ENCODE measurements at regions not wholly inside any gene's neighbourhood (a gene's known extent, or its start where the extent isn't known, plus 50 kb on each side); places are given as distances from the start of the nearest gene placed in this dataset.

DNA sequence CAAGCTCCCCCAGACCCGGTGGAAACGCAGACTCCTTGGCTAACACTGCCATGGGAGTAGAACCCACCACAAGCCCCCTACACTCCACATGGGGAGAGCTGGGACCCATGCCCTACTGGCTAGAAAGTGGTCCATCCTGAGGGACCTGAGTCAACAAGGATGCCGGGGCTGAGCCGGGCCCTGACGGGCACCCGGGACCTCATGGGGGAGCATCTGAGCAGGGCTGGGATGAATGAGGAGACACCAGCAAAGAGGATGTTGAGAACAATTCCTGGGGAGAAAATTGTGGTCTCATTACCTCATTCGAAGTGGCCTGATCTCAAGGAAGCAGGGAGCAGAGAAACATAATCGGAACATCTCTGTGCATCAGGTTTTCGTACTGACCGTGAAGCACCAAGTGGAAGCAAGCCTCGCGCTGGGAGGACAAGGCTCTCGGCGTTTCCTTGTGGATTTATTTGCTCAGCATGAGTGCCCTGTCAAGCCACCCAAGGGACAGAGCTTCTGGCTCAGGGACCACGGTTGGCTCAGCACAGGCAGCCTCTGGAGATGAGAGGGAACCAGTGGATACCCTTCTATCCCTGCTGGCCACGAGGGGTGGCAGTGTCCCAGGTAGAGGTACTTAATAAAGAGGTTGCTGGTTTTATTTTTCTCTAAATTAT, 132.2 kb upstream of the FAM20C start:
- H3K27ac Mint-ChIP-seq = no peak overlapping the region
- intact Hi-C loops (cut with micrococcal nuclease) = no loop called here
- Histone ChIP-seq H3K27me3 (ENCODE audit: control insufficient read depth in 2 of 2, insufficient read depth in 2 of 2, low read length in 2 of 2) (no peaks in the 10 kb centered on the region), H3K9ac (ENCODE audit: insufficient read depth, low read length, poor library complexity, severe bottlenecking) (no peak overlapping the region), H3K79me2 (ENCODE audit: insufficient read depth, low read length) (no peaks in the 10 kb centered on the region), H4K20me1 (ENCODE audit: insufficient read depth, low read length) (no peaks in the 10 kb centered on the region), H3K27ac (ENCODE audit: low read depth in 1 of 2, low read length in 2 of 2) (no peak overlapping the region), H3K4me3 (replicated peaks in 1 of 3; ENCODE audit: low read depth in 2 of 3, low read length in 3 of 3) (no peak overlapping the region), H3K9me3 (replicated peaks in 1 of 2; ENCODE audit: control insufficient read depth in 1 of 2, insufficient read depth in 1 of 2, low read length in 2 of 2) (no peaks in the 10 kb centered on the region), H3K4me2 (replicated peaks; ENCODE audit: extremely low read depth, low read length, poor library complexity, severe bottlenecking) (no peak overlapping the region), H3K4me1 (ENCODE audit: control insufficient read depth in 1 of 2, insufficient read depth in 2 of 2, low read length in 2 of 2) (peaks cover 32 to 34% of the 10 kb centered on the region in 2 donors), H3K36me3 (replicated peaks in 1 of 2; ENCODE audit: control insufficient read depth in 1 of 2, insufficient read depth in 2 of 2, low read length in 2 of 2) (no peaks in the 10 kb centered on the region), H2AFZ (ENCODE audit: insufficient read depth, low read depth, low read length, poor library complexity, severe bottlenecking) (no peak overlapping the region)
- DNase-seq = no peak
- no peaks in the 10 kb centered on the region for H3K9me3 Mint-ChIP-seq
- H3K4me3 Mint-ChIP-seq = no peak overlapping the region
- peaks cover 1 to 6% (median 3%) of the 10 kb centered on the region in 3 donors for H3K27me3 Mint-ChIP-seq (ENCODE audit: low read depth in 3 of 3)
- peaks cover 37% of the 10 kb centered on the region for H3K4me1 Mint-ChIP-seq
- WGBS (ENCODE audit: insufficient coverage) = 96% methylated on average over 13 of the region's 16 CpGs
- no peaks in the 10 kb centered on the region for H3K36me3 Mint-ChIP-seq
- TF ChIP-seq, protein P1, sequence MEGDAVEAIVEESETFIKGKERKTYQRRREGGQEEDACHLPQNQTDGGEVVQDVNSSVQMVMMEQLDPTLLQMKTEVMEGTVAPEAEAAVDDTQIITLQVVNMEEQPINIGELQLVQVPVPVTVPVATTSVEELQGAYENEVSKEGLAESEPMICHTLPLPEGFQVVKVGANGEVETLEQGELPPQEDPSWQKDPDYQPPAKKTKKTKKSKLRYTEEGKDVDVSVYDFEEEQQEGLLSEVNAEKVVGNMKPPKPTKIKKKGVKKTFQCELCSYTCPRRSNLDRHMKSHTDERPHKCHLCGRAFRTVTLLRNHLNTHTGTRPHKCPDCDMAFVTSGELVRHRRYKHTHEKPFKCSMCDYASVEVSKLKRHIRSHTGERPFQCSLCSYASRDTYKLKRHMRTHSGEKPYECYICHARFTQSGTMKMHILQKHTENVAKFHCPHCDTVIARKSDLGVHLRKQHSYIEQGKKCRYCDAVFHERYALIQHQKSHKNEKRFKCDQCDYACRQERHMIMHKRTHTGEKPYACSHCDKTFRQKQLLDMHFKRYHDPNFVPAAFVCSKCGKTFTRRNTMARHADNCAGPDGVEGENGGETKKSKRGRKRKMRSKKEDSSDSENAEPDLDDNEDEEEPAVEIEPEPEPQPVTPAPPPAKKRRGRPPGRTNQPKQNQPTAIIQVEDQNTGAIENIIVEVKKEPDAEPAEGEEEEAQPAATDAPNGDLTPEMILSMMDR (IDR thresholded peaks at IDR 0.05) = no peak

DNA sequence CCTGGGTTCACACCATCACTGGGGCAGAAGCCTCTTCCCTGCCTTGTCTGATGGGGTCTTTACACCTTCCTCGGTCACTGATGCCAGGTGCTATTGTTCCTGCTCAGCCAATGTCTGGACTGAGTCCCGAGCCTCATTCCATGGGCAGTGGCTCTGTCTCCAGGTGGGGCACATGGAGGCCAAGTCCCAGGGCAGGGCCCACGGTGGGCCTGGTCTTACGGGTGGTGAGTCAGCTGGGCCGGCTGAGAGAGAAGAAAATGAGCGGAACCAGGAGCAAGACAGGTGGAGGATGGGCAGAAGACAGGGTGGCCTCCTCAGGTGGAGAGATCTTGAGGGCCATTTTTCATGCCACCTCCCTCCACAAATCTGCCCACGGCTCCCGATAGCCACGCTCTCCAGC, 131.7 kb upstream of the FAM20C start:
- Histone ChIP-seq H3K4me3 (replicated peaks in 1 of 3; ENCODE audit: low read depth in 2 of 3, low read length in 3 of 3) (no peak overlapping the region), H3K27me3 (ENCODE audit: control insufficient read depth in 2 of 2, insufficient read depth in 2 of 2, low read length in 2 of 2) (no peaks in the 10 kb centered on the region), H3K36me3 (replicated peaks in 1 of 2; ENCODE audit: control insufficient read depth in 1 of 2, insufficient read depth in 2 of 2, low read length in 2 of 2) (no peaks in the 10 kb centered on the region), H3K4me2 (replicated peaks; ENCODE audit: extremely low read depth, low read length, poor library complexity, severe bottlenecking) (no peak overlapping the region), H3K9me3 (replicated peaks in 1 of 2; ENCODE audit: control insufficient read depth in 1 of 2, insufficient read depth in 1 of 2, low read length in 2 of 2) (no peaks in the 10 kb centered on the region), H3K79me2 (ENCODE audit: insufficient read depth, low read length) (no peaks in the 10 kb centered on the region), H3K27ac (ENCODE audit: low read depth in 1 of 2, low read length in 2 of 2) (no peak overlapping the region), H3K4me1 (ENCODE audit: control insufficient read depth in 1 of 2, insufficient read depth in 2 of 2, low read length in 2 of 2) (peaks cover 32 to 34% of the 10 kb centered on the region in 2 donors), H2AFZ (ENCODE audit: insufficient read depth, low read depth, low read length, poor library complexity, severe bottlenecking) (no peak overlapping the region), H3K9ac (ENCODE audit: insufficient read depth, low read length, poor library complexity, severe bottlenecking) (no peak overlapping the region), H4K20me1 (ENCODE audit: insufficient read depth, low read length) (no peaks in the 10 kb centered on the region)
- H3K27me3 Mint-ChIP-seq (ENCODE audit: low read depth in 3 of 3) = peaks cover 1 to 6% (median 4%) of the 10 kb centered on the region in 3 donors
- intact Hi-C loops (cut with micrococcal nuclease) = no loop called here
- no peak for DNase-seq
- H3K36me3 Mint-ChIP-seq = no peaks in the 10 kb centered on the region
- WGBS (ENCODE audit: insufficient coverage) = 98% methylated on average over 4 of the region's 9 CpGs
- no peaks in the 10 kb centered on the region for H3K9me3 Mint-ChIP-seq
- no peak overlapping the region for H3K4me3 Mint-ChIP-seq
- TF ChIP-seq, protein P1 (IDR thresholded peaks at IDR 0.05) = no peak
- no peak overlapping the region for H3K27ac Mint-ChIP-seq
- peaks cover 37% of the 10 kb centered on the region for H3K4me1 Mint-ChIP-seq

All from CD14-positive monocyte (primary cell).